HepG2 (cell line): ENCODE measurements at regions not wholly inside any gene's neighbourhood (a gene's known extent, or its start where the extent isn't known, plus 50 kb on each side); places are given as distances from the start of the nearest gene placed in this dataset.

Experiments
- ATAC-seq: fragments of 200-7000 bp; cut with Tn5 transposase; 3 replicates; pipeline ENCODE4 v1.9.1; 2020; ENCODE audit warnings: mild to moderate bottlenecking, moderate library complexity
- BruUV-seq: library from RNA; stranded (reverse); fragments of 400-500 nt; replicated peaks from 2 replicates; lab custom pipeline; 2021; lab: Mats Ljungman, UMichigan
- CTCF ChIA-PET: fragments of 300-600 bp; formaldehyde crosslinking; extraction: SDS; loops from one replicate; lab custom pipeline; 2021; ENCODE audit warnings: low total read pairs, inconsistent platforms, low intra/inter-chr PET ratio; lab: Yijun Ruan, JAX
- POLR2A ChIA-PET: fragments of 350-600 bp; sonication (Branson Sonifier 250); formaldehyde crosslinking; loops from one replicate; lab custom pipeline; 2020; ENCODE audit warnings: antibody characterized with exemption, inconsistent platforms; lab: Yijun Ruan, JAX
- DNase-seq: peaks from one replicate; pipeline ENCODE4 v3.0.0-alpha.2; 2015; ENCODE audit warnings: low spot score
- FAIRE-seq: peaks from 3 replicates; lab custom pipeline; 2011; peaks lifted over from hg19 to GRCh38; lab: Jason Lieb, UNC
- H2AFZ ChIP-seq: one replicate; pipeline ENCODE4 v1.6.1; 2011; ENCODE audit warnings: low read length, inconsistent platforms
- H3K27ac ChIP-seq: fragments of 300-600 bp; 3 replicates; pipeline ENCODE4 v1.8.0; 2011; ENCODE audit warnings: mixed run types, mild to moderate bottlenecking, mixed read lengths, low read length, inconsistent platforms; ENCODE audit not compliant: insufficient read depth; ENCODE audit errors: extremely low read length
- H3K27me3 ChIP-seq, 2 experiments: fragments of 200-600 bp in 1 of 2; 2 replicates in 1 of 2; 3 replicates in 1 of 2; pipeline versions ENCODE4 v1.6.0 to v1.8.0; 2011; ENCODE audit warnings: low read length in 2 of 2, mild to moderate bottlenecking in 2 of 2, moderate library complexity in 2 of 2, inconsistent platforms in 1 of 2; ENCODE audit not compliant: insufficient read depth in 2 of 2, control insufficient read depth in 1 of 2
- H3K36me3 ChIP-seq, 2 experiments: fragments of 200-600 bp in 1 of 2; replicated peaks in 1 of 2; 2 replicates in 1 of 2; 3 replicates in 1 of 2; pipeline versions ENCODE4 v1.5.1 to v1.8.0; 2011; ENCODE audit warnings: low read length in 2 of 2, inconsistent platforms in 1 of 2; ENCODE audit not compliant: insufficient read depth in 2 of 2, control insufficient read depth in 1 of 2
- H3K4me1 ChIP-seq: 2 replicates; pipeline ENCODE4 v1.5.1; 2012; ENCODE audit warnings: low read length, inconsistent platforms; ENCODE audit not compliant: insufficient read depth
- H3K4me2 ChIP-seq: 2 replicates; pipeline ENCODE4 v1.6.0; 2011; ENCODE audit warnings: low read depth, low read length, inconsistent platforms
- H3K4me3 ChIP-seq, 3 experiments: fragments of 200-600 bp in 1 of 3; sonication (generic), shearing (Covaris generic) in 1 of 3; replicated peaks in 1 of 3; 2 replicates each; pipeline ENCODE4 v1.5.1; 2011 to 2016; ENCODE audit warnings: low read length in 3 of 3, inconsistent platforms in 2 of 3, low read depth in 2 of 3, mild to moderate bottlenecking in 2 of 3, control low read depth in 1 of 3, mixed read lengths in 1 of 3; ENCODE audit not compliant: insufficient read depth in 1 of 3
- H3K79me2 ChIP-seq: one replicate; pipeline ENCODE4 v1.6.1; 2011; ENCODE audit warnings: low read length, inconsistent platforms; ENCODE audit not compliant: insufficient read depth
- H3K9ac ChIP-seq: 2 replicates; pipeline ENCODE4 v1.6.0; 2011; ENCODE audit warnings: mild to moderate bottlenecking, low read depth, low read length, inconsistent platforms; ENCODE audit not compliant: insufficient read depth
- H3K9me3 ChIP-seq: 2 replicates; pipeline ENCODE4 v1.5.1; 2012; ENCODE audit warnings: mild to moderate bottlenecking, low read length
- H4K20me1 ChIP-seq: 2 replicates; pipeline ENCODE4 v1.6.0; 2011; ENCODE audit warnings: inconsistent platforms, mild to moderate bottlenecking, low read length, moderate library complexity; ENCODE audit not compliant: insufficient read depth
- CEBPB ChIP-seq: IDR thresholded peaks from 2 replicates; pipeline ENCODE4 v1.6.1; 2011; ENCODE audit warnings: low read depth, low read length, improper control_type of control experiment, borderline replicate concordance
- FOXP4 ChIP-seq: sonication (generic); formaldehyde crosslinking; IDR thresholded peaks from 2 replicates; pipeline ENCODE4 v1.4.0; 2020; ENCODE audit warnings: missing genetic modification reagents
- PRDM4 ChIP-seq: sonication (generic); formaldehyde crosslinking; IDR thresholded peaks from 2 replicates; pipeline ENCODE4 v1.9.0; 2021; ENCODE audit warnings: missing genetic modification reagents, borderline replicate concordance
- RFX1 ChIP-seq: fragments of 450-650 bp; IDR thresholded peaks from 2 replicates; pipeline ENCODE4 v1.6.1; 2017
- SNAPC5 ChIP-seq: sonication (generic); formaldehyde crosslinking; IDR thresholded peaks from 2 replicates; pipeline ENCODE4 v1.8.1; 2023; ENCODE audit warnings: mild to moderate bottlenecking, missing genetic modification reagents, borderline replicate concordance
- TFDP2 ChIP-seq: sonication (generic); formaldehyde crosslinking; IDR thresholded peaks from 2 replicates; pipeline ENCODE4 v1.4.0; 2020; ENCODE audit warnings: missing genetic modification reagents
- USF2 ChIP-seq, 2 experiments: sonication (generic) in 1 of 2; formaldehyde crosslinking in 1 of 2; IDR thresholded peaks; 2 replicates each; pipeline versions ENCODE4 v1.5.1 to v1.6.1; 2011 to 2020; ENCODE audit warnings: borderline replicate concordance in 1 of 2, low read depth in 1 of 2, low read length in 1 of 2, mild to moderate bottlenecking in 1 of 2, missing genetic modification reagents in 1 of 2, moderate library complexity in 1 of 2
- ZNF563 ChIP-seq: sonication (generic); formaldehyde crosslinking; IDR thresholded peaks from 2 replicates; pipeline ENCODE4 v1.8.0; 2022; ENCODE audit warnings: mild to moderate bottlenecking, moderate library complexity, missing genetic modification reagents
- WGBS: methylation state at CpG from one replicate; pipeline ENCODE4 v1.1.6; 2017; ENCODE audit warnings: low lambda C conversion rate; 5-methylcytosine and 5-hydroxymethylcytosine counted together
- in situ Hi-C: cut with HindIII; loops from 2 replicates; pipeline ENCODE4 v1.10.0; 2017; ENCODE audit warnings: low pct_unique_long_range_greater_than_20kb; ENCODE audit not compliant: extremely low pct_ligation_motif_present
- intact Hi-C: fragments of 100-400 bp; cut with micrococcal nuclease; formaldehyde crosslinking; loops from one replicate; pipeline ENCODE4 v1.10.0; 2022; ENCODE audit not compliant: unreplicated experiment

- FAIRE-seq (no peak), DNase-seq (no peak)
- Histone ChIP-seq H3K36me3 (no peaks in the 10 kb centered on the region), H3K4me2 (no peak overlapping the region), H2AFZ (no peak overlapping the region), H3K9me3 (peaks cover 6% of the 10 kb centered on the region; the same call in 1 of the 2 replicates), H3K27me3 (no peaks in the 10 kb centered on the region), H3K27ac (no peak overlapping the region), H4K20me1 (no peaks in the 10 kb centered on the region)
- in situ Hi-C loops: no loop called here
- ChIA-PET CTCF (no interaction called here), POLR2A (no interaction called here)
- no TSS peak for BruUV-seq
- intact Hi-C loops: no loop called here
- TF ChIP-seq SNAPC5 (CRISPR knock-in tag): no peak
- no peak for TF ChIP-seq TFDP2
- no peak for TF ChIP-seq PRDM4 (CRISPR knock-in tag)
- no peak for TF ChIP-seq ZNF563 (CRISPR knock-in tag)
- TF ChIP-seq RFX1: no peak
- TF ChIP-seq CEBPB: no peak
- no peak for TF ChIP-seq USF2 (IDR thresholded peaks at IDR 0.05; ENCODE audit: low read depth, low read length)
- TF ChIP-seq USF2 (CRISPR knock-in tag; IDR thresholded peaks at IDR 0.05; ENCODE audit: borderline replicate concordance): no peak
- TF ChIP-seq FOXP4 (CRISPR knock-in tag): no peak
- TF ChIP-seq, all 625 proteins: peak for 0
- no peak for ATAC-seq
- Histone ChIP-seq H3K9ac (no peak overlapping the region), H3K4me3 (no peak overlapping the region), H3K79me2 (no peaks in the 10 kb centered on the region), H3K4me1 (no peaks in the 10 kb centered on the region)
- WGBS: 2% methylated on average over 2 of the region's 2 CpGs
Measured at GRCh38 chr13:83819611-83820010, 62.7 kb downstream of the SLITRK1 start.
